ENCODE measurements at regions not wholly inside any gene's neighbourhood (a gene's known extent, or its start where the extent isn't known, plus 50 kb on each side); places are given as distances from the start of the nearest gene placed in this dataset.

DNA sequence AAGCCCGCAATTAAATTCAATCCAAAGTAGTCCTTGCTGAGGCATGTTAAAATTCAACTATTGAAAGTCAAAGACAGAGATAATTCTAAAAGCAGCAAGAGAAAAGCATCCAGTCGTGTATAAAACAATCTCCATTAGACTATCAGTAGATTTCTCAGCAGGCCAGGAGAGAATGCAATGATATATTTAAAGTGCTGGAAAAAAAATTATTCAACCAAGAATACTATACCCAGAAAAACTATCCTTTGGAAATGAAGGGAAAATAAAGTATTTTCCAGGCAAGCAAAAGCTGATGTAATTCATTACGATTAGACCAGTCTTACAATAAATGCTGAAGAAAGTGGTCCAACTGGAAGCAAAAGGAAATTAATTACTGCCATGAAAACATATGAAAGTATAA is 113.5 kb downstream of the TRIM42 start:
- TF ChIP-seq, protein P1, sequence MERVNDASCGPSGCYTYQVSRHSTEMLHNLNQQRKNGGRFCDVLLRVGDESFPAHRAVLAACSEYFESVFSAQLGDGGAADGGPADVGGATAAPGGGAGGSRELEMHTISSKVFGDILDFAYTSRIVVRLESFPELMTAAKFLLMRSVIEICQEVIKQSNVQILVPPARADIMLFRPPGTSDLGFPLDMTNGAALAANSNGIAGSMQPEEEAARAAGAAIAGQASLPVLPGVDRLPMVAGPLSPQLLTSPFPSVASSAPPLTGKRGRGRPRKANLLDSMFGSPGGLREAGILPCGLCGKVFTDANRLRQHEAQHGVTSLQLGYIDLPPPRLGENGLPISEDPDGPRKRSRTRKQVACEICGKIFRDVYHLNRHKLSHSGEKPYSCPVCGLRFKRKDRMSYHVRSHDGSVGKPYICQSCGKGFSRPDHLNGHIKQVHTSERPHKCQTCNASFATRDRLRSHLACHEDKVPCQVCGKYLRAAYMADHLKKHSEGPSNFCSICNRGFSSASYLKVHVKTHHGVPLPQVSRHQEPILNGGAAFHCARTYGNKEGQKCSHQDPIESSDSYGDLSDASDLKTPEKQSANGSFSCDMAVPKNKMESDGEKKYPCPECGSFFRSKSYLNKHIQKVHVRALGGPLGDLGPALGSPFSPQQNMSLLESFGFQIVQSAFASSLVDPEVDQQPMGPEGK (CRISPR knock-in tag; IDR thresholded peaks at IDR 0.05; ENCODE audit: borderline replicate concordance): no peak
- TF ChIP-seq ZFP3 (CRISPR knock-in tag; IDR thresholded peaks at IDR 0.05): no peak
- no peak for TF ChIP-seq ZFP30 (CRISPR knock-in tag; IDR thresholded peaks at IDR 0.05)
- TF ChIP-seq, protein P2, sequence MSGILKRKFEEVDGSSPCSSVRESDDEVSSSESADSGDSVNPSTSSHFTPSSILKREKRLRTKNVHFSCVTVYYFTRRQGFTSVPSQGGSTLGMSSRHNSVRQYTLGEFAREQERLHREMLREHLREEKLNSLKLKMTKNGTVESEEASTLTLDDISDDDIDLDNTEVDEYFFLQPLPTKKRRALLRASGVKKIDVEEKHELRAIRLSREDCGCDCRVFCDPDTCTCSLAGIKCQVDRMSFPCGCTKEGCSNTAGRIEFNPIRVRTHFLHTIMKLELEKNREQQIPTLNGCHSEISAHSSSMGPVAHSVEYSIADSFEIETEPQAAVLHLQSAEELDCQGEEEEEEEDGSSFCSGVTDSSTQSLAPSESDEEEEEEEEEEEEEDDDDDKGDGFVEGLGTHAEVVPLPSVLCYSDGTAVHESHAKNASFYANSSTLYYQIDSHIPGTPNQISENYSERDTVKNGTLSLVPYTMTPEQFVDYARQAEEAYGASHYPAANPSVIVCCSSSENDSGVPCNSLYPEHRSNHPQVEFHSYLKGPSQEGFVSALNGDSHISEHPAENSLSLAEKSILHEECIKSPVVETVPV (CRISPR knock-in tag; IDR thresholded peaks at IDR 0.05): no peak

Measured in SK-N-SH treated with all-trans-retinoic acid at 6 μM for 48 hours (cell line).